T-helper 1 cell treated with Interleukin-12 subunit alpha and Interleukin-12 subunit beta and Interleukin-4 antibody, amounts not matched to agents 30 μg/mL and 1 μg/mL, for 36 hours (primary cell): ENCODE measurements at regions not wholly inside any gene's neighbourhood (a gene's known extent, or its start where the extent isn't known, plus 50 kb on each side); places are given as distances from the start of the nearest gene placed in this dataset.
"Not testable (repeated sequence)": the region's sequence is repeated elsewhere in the genome, so short reads cannot be mapped to it uniquely, and the experiment has no call there.

Source experiments
- H3K27ac Mint-ChIP-seq: one replicate; pipeline ENCODE4 v1.8.0; 2021; ENCODE audit warnings: mild to moderate bottlenecking, mixed read lengths
- H3K27me3 Mint-ChIP-seq: one replicate; pipeline ENCODE4 v1.8.0; 2021; ENCODE audit warnings: low read depth, mixed read lengths
- H3K36me3 Mint-ChIP-seq: one replicate; pipeline ENCODE4 v1.8.0; 2021; ENCODE audit warnings: low read depth, mixed read lengths
- H3K4me1 Mint-ChIP-seq: one replicate; pipeline ENCODE4 v1.8.0; 2021; ENCODE audit warnings: low read depth, mixed read lengths
- H3K4me3 Mint-ChIP-seq: one replicate; pipeline ENCODE4 v1.8.0; 2021; ENCODE audit warnings: mild to moderate bottlenecking, moderate library complexity, mixed read lengths
- H3K9me3 Mint-ChIP-seq: one replicate; pipeline ENCODE4 v1.8.0; 2021; ENCODE audit warnings: mixed read lengths

DNA sequence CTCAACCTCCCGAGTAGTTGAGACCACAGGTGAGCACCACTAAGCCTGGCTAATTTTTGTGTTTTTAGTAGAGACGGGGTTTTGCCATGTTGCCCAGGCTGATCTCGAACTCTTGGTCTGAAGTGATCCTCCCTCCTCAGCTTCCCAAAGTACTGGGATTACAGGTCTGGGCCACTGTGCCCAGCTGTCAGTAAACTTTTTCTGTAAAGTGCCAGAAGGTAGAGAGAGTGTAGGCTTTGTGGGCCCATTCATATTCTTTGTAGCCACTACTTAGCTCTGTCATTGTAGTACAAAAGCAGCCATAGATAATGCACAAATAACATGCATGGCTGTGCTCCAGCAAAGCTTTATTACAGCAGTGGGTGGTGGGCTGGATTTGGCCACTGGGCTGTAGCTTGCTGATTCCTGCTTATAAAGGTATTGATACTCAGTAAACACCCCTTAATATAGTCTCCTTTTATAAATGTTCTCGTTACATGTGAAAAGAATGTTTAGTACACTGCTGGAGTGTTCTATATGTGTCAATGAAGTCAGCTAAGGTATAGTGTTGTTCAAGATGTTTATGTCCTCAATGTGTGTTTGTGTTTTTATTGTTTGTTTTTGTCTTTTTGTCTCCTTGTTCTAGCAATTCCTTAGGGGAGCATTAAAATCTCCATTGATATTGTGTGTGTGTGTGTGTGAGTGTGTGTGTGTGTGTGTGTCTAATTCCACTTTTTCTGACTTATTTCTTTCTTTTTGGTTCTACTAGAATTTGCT, 644.7 kb upstream of the DPP6 start:
- Mint-ChIP-seq H3K27ac (no peak overlapping the region), H3K4me3 (no peak overlapping the region), H3K4me1 (no peaks in the 10 kb centered on the region), H3K27me3 (no peaks in the 10 kb centered on the region), H3K36me3 (no peaks in the 10 kb centered on the region), H3K9me3 (peaks cover 35% of the 10 kb centered on the region)

DNA sequence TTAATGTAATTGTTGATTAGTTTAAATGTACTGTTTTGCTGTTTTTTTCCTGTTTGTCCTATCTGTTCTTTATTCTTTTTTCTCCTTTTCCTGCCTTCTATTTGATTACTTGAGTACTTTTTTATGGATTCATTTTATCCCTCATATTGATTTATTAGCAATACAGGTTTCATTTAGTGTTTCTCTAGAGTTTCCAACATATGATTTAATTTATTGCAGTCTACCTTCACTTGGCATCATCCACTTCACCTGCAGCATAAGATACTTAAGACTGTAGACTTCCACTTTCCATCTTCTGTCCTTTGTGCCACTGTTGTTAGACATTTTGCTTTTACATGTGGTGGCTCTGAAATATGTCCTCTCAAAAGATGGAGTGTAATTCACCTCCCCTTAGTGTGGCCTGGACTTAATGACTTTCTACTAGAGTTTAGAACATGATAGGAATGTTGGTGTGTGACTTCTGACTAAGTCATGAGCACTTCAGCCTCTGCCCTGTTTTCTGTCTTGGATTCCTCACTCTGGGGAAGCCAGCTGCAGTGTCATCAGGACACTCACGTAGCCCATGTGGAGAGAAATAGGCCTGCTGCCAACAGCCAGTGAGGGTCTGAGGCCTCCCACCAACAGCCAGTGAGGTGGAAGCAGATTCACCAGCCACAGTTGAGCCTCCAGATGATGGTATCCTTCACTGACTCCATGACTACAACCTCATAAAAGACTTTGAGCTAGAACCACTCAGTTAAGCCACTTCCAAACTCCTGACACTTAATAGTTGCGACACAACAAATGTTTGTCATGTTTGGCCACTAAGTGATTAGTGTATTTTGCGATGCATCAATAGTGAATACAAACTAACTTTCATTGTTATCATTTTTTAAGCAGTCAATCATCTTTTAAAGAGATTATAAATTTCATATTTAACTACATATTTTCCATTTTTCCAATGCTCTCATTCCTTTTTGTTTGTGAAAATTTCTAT, 643.5 kb upstream of the DPP6 start:
- Mint-ChIP-seq H3K27me3 (no peaks in the 10 kb centered on the region), H3K4me3 (no peak overlapping the region), H3K36me3 (no peaks in the 10 kb centered on the region), H3K27ac (no peak overlapping the region), H3K4me1 (no peaks in the 10 kb centered on the region), H3K9me3 (peaks cover 40% of the 10 kb centered on the region)

- peaks cover 38% of the 10 kb centered on the region for H3K9me3 Mint-ChIP-seq
- H3K4me1 Mint-ChIP-seq, H3K27ac Mint-ChIP-seq, H3K4me3 Mint-ChIP-seq, H3K36me3 Mint-ChIP-seq, H3K27me3 Mint-ChIP-seq: not testable (repeated sequence)
Measured at GRCh38 chr7:153409567-153410342, 642.4 kb upstream of the DPP6 start.

DNA sequence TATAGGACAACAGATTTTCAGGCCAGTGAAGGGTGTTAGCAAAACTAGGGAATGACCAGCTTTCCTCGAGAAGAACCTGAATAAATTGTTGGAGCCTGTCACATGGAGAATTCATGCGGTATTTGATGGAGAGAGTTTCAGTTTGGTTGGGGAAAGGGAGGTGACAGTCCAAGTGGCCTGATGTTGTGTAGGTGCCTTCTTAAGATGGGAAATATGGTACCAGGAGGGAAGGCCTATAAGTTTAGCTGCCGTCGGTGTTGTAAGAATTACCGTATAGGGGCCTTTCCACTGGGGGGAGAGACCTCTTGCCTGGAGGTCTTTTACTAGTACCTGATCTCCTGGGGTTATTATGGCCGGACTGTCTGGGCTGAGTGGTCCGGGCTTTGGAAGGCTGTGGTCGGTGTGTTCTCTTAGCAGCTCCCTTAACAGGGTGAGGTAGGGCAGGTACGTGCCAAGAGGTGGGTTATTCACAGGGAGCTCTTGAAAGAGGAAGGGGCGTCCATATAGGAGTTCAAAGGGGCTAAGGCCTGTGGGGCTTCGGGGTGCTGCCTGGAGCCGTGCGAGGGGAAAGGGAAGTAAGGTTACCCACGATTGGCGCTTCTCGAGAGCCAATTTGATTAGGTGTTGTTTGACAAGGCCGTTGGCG, 641.1 kb upstream of the DPP6 start:
- H3K36me3 Mint-ChIP-seq, H3K4me1 Mint-ChIP-seq, H3K27ac Mint-ChIP-seq, H3K4me3 Mint-ChIP-seq, H3K27me3 Mint-ChIP-seq: not testable (repeated sequence)
- peaks cover 44% of the 10 kb centered on the region for H3K9me3 Mint-ChIP-seq

DNA sequence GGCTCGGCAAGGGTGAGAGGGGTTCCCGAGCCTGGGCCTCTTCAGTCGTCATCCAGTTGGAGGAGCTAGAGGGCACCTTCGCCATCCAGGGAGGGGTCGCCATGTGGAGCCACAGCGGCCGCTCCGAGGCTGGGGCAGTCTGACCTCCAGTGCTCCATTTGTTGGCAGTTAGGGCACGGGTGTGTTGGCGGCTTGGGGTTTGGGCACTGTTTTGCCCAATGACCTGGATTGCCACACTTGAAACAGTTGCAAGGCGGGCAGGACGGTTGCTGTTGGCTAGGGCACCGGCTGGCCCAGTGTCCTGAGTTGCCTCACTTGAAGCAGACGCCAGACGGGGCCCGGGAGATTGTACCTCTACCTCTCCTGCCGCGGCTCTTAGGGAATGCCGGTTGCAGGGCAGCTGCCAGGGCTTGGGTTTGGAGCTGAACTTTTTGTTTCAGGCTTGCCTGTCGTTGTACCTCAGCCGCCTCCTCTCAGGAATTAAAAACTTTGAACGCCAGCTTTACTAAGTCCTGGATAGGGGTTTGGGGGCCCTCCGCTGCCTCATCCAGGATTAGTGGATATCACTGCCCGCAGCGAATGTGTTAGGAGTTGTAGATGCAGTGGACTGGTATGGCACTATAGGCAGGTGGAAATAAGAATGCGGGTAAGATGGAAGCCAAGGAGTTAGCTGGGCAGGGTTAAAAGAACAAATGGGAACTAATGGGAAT, 639.9 kb upstream of the DPP6 start:
- H3K36me3 Mint-ChIP-seq, H3K4me3 Mint-ChIP-seq, H3K27ac Mint-ChIP-seq, H3K27me3 Mint-ChIP-seq, H3K4me1 Mint-ChIP-seq: not testable (repeated sequence)
- H3K9me3 Mint-ChIP-seq: peaks cover 45% of the 10 kb centered on the region

- not testable (repeated sequence) for H3K36me3 Mint-ChIP-seq, H3K27me3 Mint-ChIP-seq, H3K27ac Mint-ChIP-seq, H3K4me3 Mint-ChIP-seq, H3K4me1 Mint-ChIP-seq
- peaks cover 45% of the 10 kb centered on the region for H3K9me3 Mint-ChIP-seq
Measured at GRCh38 chr7:153412824-153413198, 639.4 kb upstream of the DPP6 start.

- Mint-ChIP-seq H3K9me3 (peaks cover 45% of the 10 kb centered on the region), H3K4me1 (no peaks in the 10 kb centered on the region), H3K27ac (no peak overlapping the region), H3K27me3 (no peaks in the 10 kb centered on the region), H3K36me3 (no peaks in the 10 kb centered on the region), H3K4me3 (no peak overlapping the region)
Measured at GRCh38 chr7:153413199-153413539, 639.0 kb upstream of the DPP6 start.

GRCh38 chr7:153413540-153414287, 638.5 kb upstream of the DPP6 start:
- Mint-ChIP-seq H3K4me3 (no peak overlapping the region), H3K27me3 (no peaks in the 10 kb centered on the region), H3K9me3 (peaks cover 45% of the 10 kb centered on the region), H3K4me1 (no peaks in the 10 kb centered on the region), H3K36me3 (no peaks in the 10 kb centered on the region), H3K27ac (no peak overlapping the region)

DNA sequence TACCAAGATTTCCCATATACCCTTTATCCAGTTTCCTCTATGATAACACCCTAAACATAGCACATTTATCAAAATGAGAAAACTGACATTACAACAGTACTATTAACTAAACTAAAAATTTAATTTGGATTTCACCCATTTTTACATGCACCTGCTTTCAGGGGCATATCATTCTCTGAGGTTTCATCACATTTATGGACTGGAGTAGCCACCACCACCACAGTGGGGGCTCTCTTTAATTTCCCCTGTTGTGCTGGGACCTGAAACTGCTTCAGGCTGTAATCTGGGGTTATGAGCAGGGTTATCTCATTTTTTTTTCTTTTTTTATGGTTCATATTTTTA, 637.9 kb upstream of the DPP6 start:
- no peaks in the 10 kb centered on the region for H3K27me3 Mint-ChIP-seq
- H3K36me3 Mint-ChIP-seq: no peaks in the 10 kb centered on the region
- no peaks in the 10 kb centered on the region for H3K4me1 Mint-ChIP-seq
- H3K27ac Mint-ChIP-seq: no peak overlapping the region
- no peak overlapping the region for H3K4me3 Mint-ChIP-seq
- peaks cover 45% of the 10 kb centered on the region for H3K9me3 Mint-ChIP-seq

- no peaks in the 10 kb centered on the region for H3K4me1 Mint-ChIP-seq
- no peaks in the 10 kb centered on the region for H3K27me3 Mint-ChIP-seq
- H3K4me3 Mint-ChIP-seq: no peak overlapping the region
- H3K36me3 Mint-ChIP-seq: no peaks in the 10 kb centered on the region
- H3K27ac Mint-ChIP-seq: no peak overlapping the region
- H3K9me3 Mint-ChIP-seq: peaks cover 38% of the 10 kb centered on the region
Measured at GRCh38 chr7:153415632-153416031, 636.6 kb upstream of the DPP6 start.

GRCh38 chr7:153422291-153423209, 629.6 kb upstream of the DPP6 start:
- H3K9me3 Mint-ChIP-seq: no peaks in the 10 kb centered on the region
- no peak overlapping the region for H3K27ac Mint-ChIP-seq
- no peaks in the 10 kb centered on the region for H3K4me1 Mint-ChIP-seq
- H3K36me3 Mint-ChIP-seq: no peaks in the 10 kb centered on the region
- H3K4me3 Mint-ChIP-seq: no peak overlapping the region
- no peaks in the 10 kb centered on the region for H3K27me3 Mint-ChIP-seq

GRCh38 chr7:153423210-153423590, 629.0 kb upstream of the DPP6 start:
- no peaks in the 10 kb centered on the region for H3K9me3 Mint-ChIP-seq
- no peaks in the 10 kb centered on the region for H3K27me3 Mint-ChIP-seq
- H3K36me3 Mint-ChIP-seq: no peaks in the 10 kb centered on the region
- H3K4me3 Mint-ChIP-seq: no peak overlapping the region
- no peaks in the 10 kb centered on the region for H3K4me1 Mint-ChIP-seq
- H3K27ac Mint-ChIP-seq: no peak overlapping the region

GRCh38 chr7:153430931-153431330, 621.3 kb upstream of the DPP6 start:
- H3K27me3 Mint-ChIP-seq: no peaks in the 10 kb centered on the region
- no peak overlapping the region for H3K4me3 Mint-ChIP-seq
- H3K36me3 Mint-ChIP-seq: no peaks in the 10 kb centered on the region
- peaks cover 36% of the 10 kb centered on the region for H3K9me3 Mint-ChIP-seq
- H3K4me1 Mint-ChIP-seq: no peaks in the 10 kb centered on the region
- H3K27ac Mint-ChIP-seq: no peak overlapping the region
